Posterior cingulate gyrus (tissue), 11 donors: ENCODE measurements at regions not wholly inside any gene's neighbourhood (a gene's known extent, or its start where the extent isn't known, plus 50 kb on each side); places are given as distances from the start of the nearest gene placed in this dataset.
A peak's percentile ranks its signal among the peaks of the same experiment; 100 is the strongest.
"Not testable (repeated sequence)": the region's sequence is repeated elsewhere in the genome, so short reads cannot be mapped to it uniquely, and the experiment has no call there.

Experiments used
- DNase-seq, 10 donors: peaks; one replicate each; pipeline versions ENCODE4 v3.0.0 to v3.0.0-alpha.2; 2020 to 2021; ENCODE audit warnings: mixed read lengths in 3 of 10
- intact Hi-C: fragments of 100-400 bp; cut with DNase I; formaldehyde crosslinking; loops from one replicate; pipeline ENCODE4 v1.15.1; 2023

- DNase-seq = no peak
- intact Hi-C loops = no loop called here
Observed at GRCh38 chr11:91295591-91295990, 929.0 kb upstream of the FAT3 start.

- no peak for DNase-seq
- intact Hi-C loops = no loop called here
Observed at GRCh38 chr11:91293119-91293518, 931.5 kb upstream of the FAT3 start.

GRCh38 chr11:91272089-91272488 is 952.5 kb upstream of the FAT3 start:
- DNase-seq = no peak
- intact Hi-C loops = no loop called here

GRCh38 chr11:91268512-91269295 is 955.9 kb upstream of the FAT3 start:
- peak in 3 of 10 donors; percentile 33 to 73 (median 58) for DNase-seq
- intact Hi-C loops = not testable (repeated sequence)

- no peak for DNase-seq
- intact Hi-C loops = no loop called here
Observed at GRCh38 chr11:91265946-91266345, 958.7 kb upstream of the FAT3 start.

- no peak for DNase-seq
- intact Hi-C loops = no loop called here
Observed at GRCh38 chr11:91264481-91264880, 960.1 kb upstream of the FAT3 start.

- intact Hi-C loops = no loop called here
- DNase-seq = no peak
Observed at GRCh38 chr11:91263496-91264365, 960.9 kb upstream of the FAT3 start.

- intact Hi-C loops = no loop called here
- no peak for DNase-seq
Observed at GRCh38 chr11:91261513-91261912, 963.1 kb upstream of the FAT3 start.

GRCh38 chr11:91258876-91259275 is 965.7 kb upstream of the FAT3 start:
- DNase-seq = no peak
- intact Hi-C loops = no loop called here

- intact Hi-C loops = no loop called here
- DNase-seq = no peak
Observed at GRCh38 chr11:91257667-91258066, 967.0 kb upstream of the FAT3 start.

GRCh38 chr11:91248199-91248807 is 976.3 kb upstream of the FAT3 start:
- peak in 2 of 10 donors; percentile 10 to 33 for DNase-seq
- intact Hi-C loops = loop anchor here (5.0 kb wide), 1 partner anchor 506 kb away; no protein-coding TSS in a partner anchor

- DNase-seq = no peak
Observed at GRCh38 chr11:91247009-91247735, 977.4 kb upstream of the FAT3 start.

GRCh38 chr11:91244912-91245311 is 979.7 kb upstream of the FAT3 start:
- intact Hi-C loops = loop anchor here (5.0 kb wide), 1 partner anchor 503 kb away; no protein-coding TSS in a partner anchor
- DNase-seq = no peak

More at GRCh38 chr11:91247009-91247735, 977.4 kb upstream of the FAT3 start:
- intact Hi-C loops = loop anchor here (5.0 kb wide), 1 partner anchor 505 kb away; no protein-coding TSS in a partner anchor

- intact Hi-C loops = no loop called here
- DNase-seq = no peak
Observed at GRCh38 chr11:91243630-91244029, 981.0 kb upstream of the FAT3 start.

- intact Hi-C loops = no loop called here
- DNase-seq = no peak
Observed at GRCh38 chr11:91243051-91243450, 981.6 kb upstream of the FAT3 start.

GRCh38 chr11:91241226-91241625 is 983.4 kb upstream of the FAT3 start:
- no peak for DNase-seq
- intact Hi-C loops = no loop called here

- intact Hi-C loops = no loop called here
- no peak for DNase-seq
Observed at GRCh38 chr11:91239359-91239758, 985.3 kb upstream of the FAT3 start.

GRCh38 chr11:91231226-91231625 is 993.4 kb upstream of the FAT3 start:
- intact Hi-C loops = no loop called here
- no peak for DNase-seq

- intact Hi-C loops = no loop called here
Observed at GRCh38 chr11:91230647-91231046, 994.0 kb upstream of the FAT3 start.

GRCh38 chr11:91222830-91223229 is 1000.0 kb upstream of the CHORDC1 start:
- no peak for DNase-seq
- intact Hi-C loops = no loop called here

More at GRCh38 chr11:91230647-91231046, 994.0 kb upstream of the FAT3 start:
- no peak for DNase-seq
